ENCODE measurements at regions not wholly inside any gene's neighbourhood (a gene's known extent, or its start where the extent isn't known, plus 50 kb on each side); places are given as distances from the start of the nearest gene placed in this dataset.

DNA sequence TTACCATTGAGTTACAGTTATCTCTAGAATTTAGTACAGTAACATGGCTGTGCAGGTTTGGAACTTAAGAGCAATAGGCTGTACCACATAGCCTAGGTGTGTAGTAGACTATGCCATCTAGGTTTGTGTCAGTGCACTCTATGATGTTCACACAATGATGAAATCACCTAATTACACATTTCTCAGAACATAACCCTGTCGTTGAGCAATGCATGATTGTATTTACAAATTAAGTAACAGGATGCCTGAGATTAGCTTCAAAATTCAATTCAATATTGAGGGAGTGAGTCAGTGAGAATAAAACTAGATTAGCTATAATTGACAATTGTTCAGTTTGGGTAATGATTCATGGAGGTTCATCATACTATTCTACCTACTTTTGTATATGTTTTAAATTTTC is 633.8 kb downstream of the IGSF11 start:
- no peak overlapping the region for H3K27ac Mint-ChIP-seq
- no peak for DNase-seq
- no peaks in the 10 kb centered on the region for H3K36me3 Mint-ChIP-seq
- H3K4me1 Mint-ChIP-seq: no peaks in the 10 kb centered on the region
- H3K9me3 Mint-ChIP-seq: peaks cover 0 to 23% (median 13%) of the 10 kb centered on the region in 6 donors
- no peak overlapping the region for H3K4me3 Mint-ChIP-seq
- peaks cover 0 to 3% (median 0%) of the 10 kb centered on the region in 3 donors for H3K27me3 Mint-ChIP-seq (ENCODE audit: low read depth in 3 of 3)

DNA sequence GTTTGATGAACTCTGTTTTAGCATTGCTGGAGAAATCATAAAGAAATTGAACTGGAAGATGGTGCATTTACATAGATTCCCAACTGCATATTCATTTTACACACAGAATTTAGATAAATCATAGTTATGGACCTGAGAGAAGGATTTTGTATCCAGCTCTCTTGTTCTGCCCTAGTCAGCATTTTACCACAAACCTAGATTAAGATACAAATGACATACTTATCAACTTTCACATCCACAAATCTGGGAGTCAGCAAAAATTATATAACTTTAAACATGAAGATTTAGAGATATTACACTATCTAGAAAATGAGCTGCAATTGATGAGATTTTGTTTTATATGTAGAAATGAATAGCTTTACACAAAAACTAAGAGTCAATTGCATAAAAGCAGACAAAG is 632.8 kb downstream of the IGSF11 start:
- no peaks in the 10 kb centered on the region for H3K4me1 Mint-ChIP-seq
- H3K9me3 Mint-ChIP-seq: peaks cover 2 to 22% (median 13%) of the 10 kb centered on the region in 6 donors
- peaks cover 0 to under 1% (median 0%) of the 10 kb centered on the region in 3 donors for H3K27me3 Mint-ChIP-seq (ENCODE audit: low read depth in 3 of 3)
- H3K4me3 Mint-ChIP-seq: no peak overlapping the region
- DNase-seq: no peak
- no peak overlapping the region for H3K27ac Mint-ChIP-seq
- no peaks in the 10 kb centered on the region for H3K36me3 Mint-ChIP-seq

DNA sequence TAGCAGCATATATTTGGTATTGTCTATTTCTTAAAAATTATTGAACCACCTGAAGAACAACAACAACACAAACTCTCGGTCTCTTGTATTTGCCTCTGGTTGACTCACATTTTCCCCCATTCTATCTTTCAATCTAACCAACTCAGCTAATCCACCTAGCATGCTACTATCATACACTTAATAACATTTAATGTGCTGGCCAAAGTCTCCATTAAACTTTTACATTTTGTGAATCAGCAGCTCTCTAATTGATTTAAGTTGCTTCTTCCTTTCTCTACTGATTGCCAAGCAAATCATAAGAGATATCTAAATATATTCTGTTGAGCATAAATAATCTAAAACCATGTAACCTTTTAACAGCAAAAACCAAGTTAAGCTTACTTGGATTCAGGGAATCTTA is 631.7 kb downstream of the IGSF11 start:
- Mint-ChIP-seq H3K9me3 (peaks cover 2 to 23% (median 15%) of the 10 kb centered on the region in 6 donors), H3K4me1 (no peaks in the 10 kb centered on the region), H3K36me3 (no peaks in the 10 kb centered on the region), H3K4me3 (no peak overlapping the region), H3K27me3 (ENCODE audit: low read depth in 3 of 3) (no peaks in the 10 kb centered on the region), H3K27ac (no peak overlapping the region)
- no peak for DNase-seq

DNA sequence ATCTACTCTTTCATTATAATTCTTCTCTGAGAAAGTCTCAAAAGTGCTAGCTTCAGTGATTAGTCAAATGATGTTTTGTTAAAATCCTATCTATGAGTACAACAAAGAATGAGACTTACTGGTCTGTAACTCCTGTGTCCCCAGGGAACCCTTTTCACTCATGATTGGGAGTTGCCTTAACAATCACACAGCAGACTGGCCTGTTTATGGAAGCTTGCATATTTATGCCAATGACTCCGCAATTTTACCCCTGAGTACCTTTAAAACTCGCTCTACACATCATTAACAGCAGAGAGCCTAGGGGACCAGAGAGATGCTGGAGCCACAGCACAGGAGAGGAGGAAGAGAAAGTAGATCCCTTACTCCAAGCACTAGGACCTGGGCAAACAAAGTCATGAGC is 628.1 kb downstream of the IGSF11 start:
- Mint-ChIP-seq H3K27ac (no peak overlapping the region), H3K4me3 (no peak overlapping the region), H3K36me3 (no peaks in the 10 kb centered on the region), H3K4me1 (no peaks in the 10 kb centered on the region), H3K27me3 (ENCODE audit: low read depth in 3 of 3) (no peaks in the 10 kb centered on the region), H3K9me3 (peaks cover 6 to 34% (median 18%) of the 10 kb centered on the region in 6 donors)
- no peak for DNase-seq

DNA sequence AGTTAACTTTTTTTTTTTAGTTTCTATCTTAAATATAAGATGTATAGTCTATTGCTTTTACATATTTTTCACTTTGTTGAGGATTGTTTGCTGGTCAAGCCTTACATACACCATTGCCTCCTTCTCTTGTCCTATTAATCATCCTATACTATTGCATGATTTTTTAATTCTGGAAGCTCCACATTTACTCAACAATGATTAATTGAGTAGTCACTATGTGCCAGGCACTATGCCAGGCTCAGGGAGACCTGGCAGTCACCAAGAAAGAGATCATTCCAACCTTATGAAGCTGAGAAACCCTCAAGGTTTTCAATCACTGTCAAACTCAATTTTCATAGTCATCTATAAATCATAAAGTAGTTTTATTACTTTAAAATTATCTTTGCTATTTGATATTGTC is 626.2 kb downstream of the IGSF11 start:
- Mint-ChIP-seq H3K27ac (no peak overlapping the region), H3K4me3 (no peak overlapping the region), H3K27me3 (ENCODE audit: low read depth in 3 of 3) (peaks cover 0 to 1% (median 0%) of the 10 kb centered on the region in 3 donors), H3K9me3 (peaks cover 10 to 46% (median 25%) of the 10 kb centered on the region in 6 donors), H3K4me1 (no peaks in the 10 kb centered on the region), H3K36me3 (no peaks in the 10 kb centered on the region)
- DNase-seq: no peak

- peaks cover 0 to 3% (median 1%) of the 10 kb centered on the region in 3 donors for H3K27me3 Mint-ChIP-seq (ENCODE audit: low read depth in 3 of 3)
- H3K27ac Mint-ChIP-seq: no peak overlapping the region
- H3K9me3 Mint-ChIP-seq: peaks cover 16 to 54% (median 34%) of the 10 kb centered on the region in 6 donors
- DNase-seq: no peak
- H3K4me1 Mint-ChIP-seq: no peaks in the 10 kb centered on the region
- no peak overlapping the region for H3K4me3 Mint-ChIP-seq
- H3K36me3 Mint-ChIP-seq: no peaks in the 10 kb centered on the region
Measured at GRCh38 chr3:118412503-118412902, 622.1 kb downstream of the IGSF11 start.

DNA sequence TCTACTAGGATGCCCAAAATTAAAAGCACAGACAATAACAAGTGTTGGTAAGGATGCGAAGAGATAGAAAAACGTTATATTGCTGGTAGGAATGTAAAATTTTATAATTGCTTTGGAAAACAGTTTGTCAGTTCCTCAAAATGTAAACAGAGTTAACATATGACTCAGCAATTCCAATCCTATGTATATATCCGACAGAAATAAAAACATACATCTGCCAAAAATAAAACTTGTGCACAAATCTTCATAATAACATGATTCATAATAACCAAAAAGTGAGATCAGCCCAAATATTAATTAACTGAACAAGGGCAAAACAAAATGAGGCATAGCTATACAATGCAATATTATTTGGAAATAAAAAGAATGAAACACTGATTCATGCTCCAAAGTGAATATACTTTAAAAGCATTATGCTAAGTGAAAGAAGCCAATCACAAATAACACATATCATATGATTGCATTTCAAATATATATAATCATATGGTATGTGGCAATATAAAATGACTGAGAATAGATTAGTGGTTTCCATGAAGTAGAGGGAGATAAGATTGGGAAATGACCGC is 609.3 kb downstream of the IGSF11 start:
- no peaks in the 10 kb centered on the region for H3K36me3 Mint-ChIP-seq
- H3K9me3 Mint-ChIP-seq: peaks cover 15 to 40% (median 23%) of the 10 kb centered on the region in 6 donors
- H3K4me3 Mint-ChIP-seq: no peak overlapping the region
- H3K27me3 Mint-ChIP-seq (ENCODE audit: low read depth in 3 of 3): no peaks in the 10 kb centered on the region
- H3K4me1 Mint-ChIP-seq: no peaks in the 10 kb centered on the region
- no peak overlapping the region for H3K27ac Mint-ChIP-seq
- DNase-seq: no peak

DNA sequence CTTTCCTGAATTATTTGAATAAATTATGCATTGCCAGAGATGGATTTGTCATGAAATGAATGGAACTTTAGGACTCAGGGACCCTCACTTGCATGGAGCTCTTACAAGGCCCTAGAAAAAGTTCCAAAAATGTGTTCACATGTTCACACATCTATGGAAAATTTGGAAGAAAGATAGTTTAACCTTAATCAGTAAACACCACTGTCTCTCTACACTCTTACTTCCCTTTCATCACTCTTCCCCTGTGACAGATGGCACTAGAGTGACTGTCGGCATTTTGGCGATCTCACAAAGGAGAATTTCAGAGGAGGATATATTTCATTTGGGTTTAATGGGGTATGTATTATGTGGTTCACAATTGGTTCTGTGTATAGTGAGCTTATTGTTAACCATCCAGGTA is 600.8 kb downstream of the IGSF11 start:
- Mint-ChIP-seq H3K27me3 (ENCODE audit: low read depth in 3 of 3) (peaks cover 0 to 4% (median 0%) of the 10 kb centered on the region in 3 donors), H3K9me3 (peaks cover 4 to 32% (median 13%) of the 10 kb centered on the region in 6 donors), H3K4me1 (no peaks in the 10 kb centered on the region), H3K4me3 (no peak overlapping the region), H3K36me3 (no peaks in the 10 kb centered on the region), H3K27ac (no peak overlapping the region)
- DNase-seq: no peak

- Mint-ChIP-seq H3K4me1 (no peaks in the 10 kb centered on the region), H3K36me3 (no peaks in the 10 kb centered on the region), H3K9me3 (peaks cover 4 to 33% (median 13%) of the 10 kb centered on the region in 6 donors), H3K27me3 (ENCODE audit: low read depth in 3 of 3) (peaks cover 0 to 4% (median 0%) of the 10 kb centered on the region in 3 donors), H3K27ac (no peak overlapping the region), H3K4me3 (no peak overlapping the region)
- no peak for DNase-seq
Measured at GRCh38 chr3:118435851-118436350, 598.7 kb downstream of the IGSF11 start.

GRCh38 chr3:118436697-118437262 is 597.9 kb downstream of the IGSF11 start:
- H3K27ac Mint-ChIP-seq: no peak overlapping the region
- H3K4me1 Mint-ChIP-seq: no peaks in the 10 kb centered on the region
- no peak for DNase-seq
- H3K4me3 Mint-ChIP-seq: no peak overlapping the region
- no peaks in the 10 kb centered on the region for H3K36me3 Mint-ChIP-seq
- H3K9me3 Mint-ChIP-seq: peaks cover 4 to 35% (median 11%) of the 10 kb centered on the region in 6 donors
- peaks cover 0 to 4% (median 0%) of the 10 kb centered on the region in 3 donors for H3K27me3 Mint-ChIP-seq (ENCODE audit: low read depth in 3 of 3)

DNA sequence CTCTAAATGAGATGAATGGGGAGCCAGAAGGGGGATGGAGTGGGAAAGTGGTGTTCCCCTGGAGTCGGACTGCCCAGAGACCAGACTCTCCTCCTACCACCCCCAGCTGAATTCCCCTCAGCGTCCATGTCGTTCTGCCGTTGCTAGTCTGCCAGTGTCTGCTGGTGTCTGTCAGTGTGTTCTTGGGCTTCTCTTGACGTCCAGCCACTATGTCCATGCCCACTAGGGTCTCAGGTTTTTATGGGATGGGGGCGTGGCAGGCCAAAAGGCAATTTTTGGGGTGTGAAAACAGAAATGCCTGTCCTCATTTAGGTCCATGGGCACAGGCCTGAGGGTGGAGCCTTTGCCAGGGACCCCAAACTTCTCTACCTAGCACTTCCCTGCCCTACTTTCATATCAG is 589.6 kb downstream of the IGSF11 start:
- no peak for DNase-seq
- no peak overlapping the region for H3K4me3 Mint-ChIP-seq
- no peaks in the 10 kb centered on the region for H3K36me3 Mint-ChIP-seq
- peaks cover 0 to 2% (median 2%) of the 10 kb centered on the region in 3 donors for H3K27me3 Mint-ChIP-seq (ENCODE audit: low read depth in 3 of 3)
- H3K9me3 Mint-ChIP-seq: peaks cover 7 to 41% (median 19%) of the 10 kb centered on the region in 6 donors
- no peak overlapping the region for H3K27ac Mint-ChIP-seq
- H3K4me1 Mint-ChIP-seq: no peaks in the 10 kb centered on the region

GRCh38 chr3:118447339-118447738 is 587.3 kb downstream of the IGSF11 start:
- peaks cover 0 to 2% (median 2%) of the 10 kb centered on the region in 3 donors for H3K27me3 Mint-ChIP-seq (ENCODE audit: low read depth in 3 of 3)
- no peaks in the 10 kb centered on the region for H3K36me3 Mint-ChIP-seq
- no peaks in the 10 kb centered on the region for H3K4me1 Mint-ChIP-seq
- no peak overlapping the region for H3K27ac Mint-ChIP-seq
- no peak overlapping the region for H3K4me3 Mint-ChIP-seq
- H3K9me3 Mint-ChIP-seq: peaks cover 14 to 52% (median 29%) of the 10 kb centered on the region in 6 donors
- DNase-seq: no peak

DNA sequence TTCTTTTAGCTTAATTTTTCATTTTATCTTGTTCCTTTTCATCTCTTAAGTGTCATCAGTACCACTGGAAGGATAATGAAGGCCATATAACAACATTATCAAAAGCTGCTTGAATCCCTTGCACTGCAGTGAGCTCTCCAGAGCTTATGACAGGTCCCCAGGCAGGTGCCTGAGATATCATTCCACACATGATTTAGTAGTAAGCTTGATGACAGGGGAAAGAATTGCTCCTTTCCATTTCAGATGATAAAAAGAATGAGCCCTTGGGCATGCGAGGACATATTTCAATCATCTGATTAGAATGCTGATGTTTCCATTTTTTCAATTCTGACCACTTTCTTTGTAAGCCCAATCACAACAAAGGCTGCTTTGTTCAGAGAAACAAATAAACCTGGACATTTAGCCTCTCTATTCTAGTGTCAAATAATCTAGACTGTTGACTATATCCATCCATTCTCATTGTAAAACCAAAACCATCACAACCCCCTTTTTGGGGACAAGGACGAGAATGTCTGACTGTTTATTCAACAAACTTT is 567.8 kb downstream of the IGSF11 start:
- H3K4me3 Mint-ChIP-seq: no peak overlapping the region
- H3K4me1 Mint-ChIP-seq: no peaks in the 10 kb centered on the region
- H3K27me3 Mint-ChIP-seq (ENCODE audit: low read depth in 3 of 3): peaks cover 0 to 4% (median 0%) of the 10 kb centered on the region in 3 donors

GRCh38 chr3:118468801-118469200 is 565.8 kb downstream of the IGSF11 start:
- Mint-ChIP-seq H3K36me3 (no peaks in the 10 kb centered on the region), H3K4me3 (no peak overlapping the region), H3K9me3 (peaks cover 3 to 56% (median 7%) of the 10 kb centered on the region in 6 donors), H3K27me3 (ENCODE audit: low read depth in 3 of 3) (peaks cover 0 to 3% (median 0%) of the 10 kb centered on the region in 3 donors), H3K4me1 (no peaks in the 10 kb centered on the region), H3K27ac (no peak overlapping the region)
- no peak for DNase-seq

More for the DNA sequence above, 567.8 kb downstream of the IGSF11 start:
- no peak for DNase-seq
- no peaks in the 10 kb centered on the region for H3K36me3 Mint-ChIP-seq
- no peak overlapping the region for H3K27ac Mint-ChIP-seq
- H3K9me3 Mint-ChIP-seq: peaks cover 3 to 41% (median 7%) of the 10 kb centered on the region in 6 donors
